DMS114 treated with DMSO at 0.1 percent for 48 hours (cell line): ENCODE measurements at regions not wholly inside any gene's neighbourhood (a gene's known extent, or its start where the extent isn't known, plus 50 kb on each side); places are given as distances from the start of the nearest gene placed in this dataset.
A peak's percentile ranks its signal among the peaks of the same experiment; 100 is the strongest.
"Not testable (repeated sequence)": the region's sequence is repeated elsewhere in the genome, so short reads cannot be mapped to it uniquely, and the experiment has no call there.

Experiments
- DNase-seq: peaks from one replicate; lab custom pipeline; 2025; ENCODE audit not compliant: unreplicated experiment; lab: John Stamatoyannopoulos, UW

- peak; percentile 9 for DNase-seq
These were observed 54.4 kb upstream of the JAK1 start for GRCh38 chr1:65020774-65021173.

- DNase-seq, result no peak
These were observed 55.4 kb upstream of the JAK1 start for GRCh38 chr1:65021795-65022194.

DNA sequence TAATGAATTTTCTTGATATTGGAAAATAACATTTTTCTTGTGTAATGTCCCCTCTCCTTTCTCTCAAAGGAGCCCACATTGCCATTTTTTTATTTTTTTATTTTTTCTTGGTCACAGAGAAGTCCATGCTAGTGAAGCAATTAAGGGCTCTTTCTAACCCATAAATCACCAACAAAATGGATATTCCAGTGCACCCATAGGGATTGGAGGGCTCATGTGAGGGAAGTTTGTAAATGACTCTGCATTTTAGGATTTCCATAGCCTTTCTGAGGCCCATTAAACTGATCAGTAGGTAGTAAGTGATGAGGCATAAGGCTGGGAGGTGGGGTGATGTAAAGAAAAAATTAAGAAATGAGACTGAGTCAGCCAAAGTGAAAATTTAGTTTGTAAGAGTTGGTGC, 55.9 kb upstream of the JAK1 start:
- DNase-seq, result no peak

GRCh38 chr1:65025794-65026193, 59.4 kb upstream of the JAK1 start:
- no peak for DNase-seq

DNA sequence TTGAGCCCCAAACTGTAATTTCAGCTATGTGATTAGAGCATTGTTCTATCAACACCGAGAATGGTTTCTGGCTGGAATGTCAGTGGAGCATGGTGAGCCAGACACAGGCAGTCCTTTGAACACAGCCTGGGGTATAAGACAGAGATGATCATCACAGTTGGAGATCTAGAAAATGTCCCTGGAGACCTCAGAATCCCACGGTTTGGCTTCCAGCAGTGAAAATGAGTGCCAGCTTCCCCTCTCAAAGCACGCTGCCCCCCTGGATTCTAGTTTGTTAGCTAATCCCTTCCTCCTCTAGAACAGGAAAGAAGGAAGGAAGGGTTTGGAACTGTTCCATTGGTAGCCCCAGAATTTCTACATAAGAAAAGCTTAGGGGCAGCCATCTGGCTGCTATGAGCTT, 59.9 kb upstream of the JAK1 start:
- DNase-seq, result no peak

DNA sequence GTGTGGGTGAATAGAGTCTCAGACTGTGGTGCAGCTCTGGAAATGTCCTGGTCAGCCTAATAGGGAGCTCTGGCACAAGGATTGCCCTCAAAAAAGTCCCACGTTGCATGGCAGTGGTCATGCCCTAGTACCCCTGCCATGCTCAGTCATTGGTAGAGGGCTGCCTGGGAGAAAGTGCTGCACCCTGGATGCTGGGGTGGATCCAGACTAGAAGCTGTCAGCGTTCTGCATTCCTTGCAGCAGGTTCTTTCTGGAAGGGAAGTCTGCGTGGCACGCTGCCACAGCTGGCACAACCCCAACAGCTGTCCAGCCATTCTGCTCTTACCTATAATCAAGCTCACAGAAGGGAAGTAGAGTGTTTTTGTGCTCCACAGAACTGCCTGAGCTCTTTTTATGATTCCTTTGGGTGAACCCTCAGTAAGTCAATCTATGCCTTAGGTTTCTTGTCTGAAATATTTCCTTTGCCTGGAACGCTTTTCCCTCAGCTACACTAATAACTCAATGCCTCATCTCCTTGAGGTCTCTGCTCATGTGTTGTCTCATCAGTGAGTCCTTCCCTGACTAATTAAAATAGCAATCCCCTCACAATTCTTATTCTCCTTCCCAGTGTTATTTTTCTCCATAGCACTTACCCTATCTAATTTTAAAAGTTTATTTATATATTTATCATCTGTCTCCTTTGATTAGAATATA, 61.5 kb upstream of the JAK1 start:
- no peak for DNase-seq

GRCh38 chr1:65029434-65029833, 63.1 kb upstream of the JAK1 start:
- not testable (repeated sequence) for DNase-seq

GRCh38 chr1:65034879-65035278, 68.5 kb upstream of the JAK1 start:
- not testable (repeated sequence) for DNase-seq

DNA sequence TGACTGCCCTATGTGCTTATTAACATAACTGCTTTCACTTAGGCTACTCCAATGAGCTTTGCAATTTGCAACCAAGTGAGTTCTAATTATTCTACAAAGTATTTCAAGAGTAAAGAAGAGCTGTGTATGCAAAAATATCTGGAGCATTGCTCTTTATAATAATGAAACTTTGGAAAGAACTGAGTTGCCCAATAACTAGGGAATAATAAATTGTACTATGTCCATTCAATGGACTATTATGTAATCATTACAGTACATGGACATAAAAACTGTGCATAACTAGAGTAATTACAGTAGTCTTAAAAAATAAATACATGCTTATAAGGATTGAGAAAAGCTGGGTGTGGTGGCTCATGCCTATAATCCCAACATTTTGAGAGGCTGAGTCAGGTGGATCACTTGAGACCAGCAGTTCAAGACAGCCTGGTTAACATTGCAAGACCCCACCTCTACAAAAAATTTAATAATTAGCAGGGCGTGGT, 70.3 kb upstream of the JAK1 start:
- DNase-seq, result no peak

GRCh38 chr1:65039066-65039465, 72.7 kb upstream of the JAK1 start:
- DNase-seq, result no peak

GRCh38 chr1:65039508-65039907, 73.2 kb upstream of the JAK1 start:
- no peak for DNase-seq

DNA sequence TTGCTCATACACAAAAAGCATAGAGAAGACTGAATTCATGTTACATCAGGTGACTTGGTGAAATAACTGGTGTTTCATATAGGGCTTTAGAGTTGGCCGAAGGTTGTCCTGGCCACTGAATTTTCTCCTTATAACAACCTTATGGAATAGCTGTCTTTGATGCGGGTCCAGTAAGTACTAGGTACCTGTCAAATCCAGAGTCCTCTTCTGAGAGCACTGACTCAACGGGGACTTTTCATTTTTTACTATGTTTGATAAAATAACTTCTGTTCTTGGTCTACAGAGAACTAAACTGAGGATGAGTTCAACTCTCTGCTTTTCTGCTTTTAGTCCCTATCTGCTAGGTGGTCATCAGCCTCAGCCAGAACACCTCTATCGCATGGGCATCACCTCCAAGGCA, 76.1 kb upstream of the JAK1 start:
- DNase-seq, result no peak

GRCh38 chr1:65044411-65044810, 78.1 kb upstream of the JAK1 start:
- DNase-seq, result no peak

- DNase-seq, result no peak
These were observed 78.9 kb upstream of the JAK1 start for GRCh38 chr1:65045022-65045817.

GRCh38 chr1:65048335-65048734, 82.0 kb upstream of the JAK1 start:
- no peak for DNase-seq

GRCh38 chr1:65049941-65050713, 83.8 kb upstream of the JAK1 start:
- no peak for DNase-seq

GRCh38 chr1:65050735-65051134, 84.4 kb upstream of the JAK1 start:
- no peak for DNase-seq

DNA sequence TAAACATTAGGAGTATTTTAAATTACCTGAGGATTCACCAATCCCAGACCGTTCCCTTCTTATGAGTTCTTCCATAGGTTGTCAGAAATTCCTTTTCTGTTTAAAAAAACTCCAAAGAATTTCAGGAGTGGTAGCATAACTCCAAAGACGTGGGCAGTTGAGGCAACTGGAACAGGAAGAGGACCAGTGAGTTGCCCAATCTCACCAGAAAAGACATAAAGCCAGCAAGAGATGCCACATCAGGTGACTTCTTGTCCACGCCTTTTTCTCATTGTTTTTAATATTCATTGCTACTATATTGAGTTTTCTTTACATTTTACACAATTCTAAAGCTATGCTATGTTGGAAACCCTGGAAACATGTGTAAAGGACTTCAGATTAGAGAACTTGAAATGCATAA, 88.1 kb upstream of the JAK1 start:
- DNase-seq, result no peak

GRCh38 chr1:65055747-65056146, 89.4 kb upstream of the JAK1 start:
- DNase-seq, result no peak

GRCh38 chr1:65056234-65056633, 89.9 kb upstream of the JAK1 start:
- no peak for DNase-seq

GRCh38 chr1:65056866-65057265, 90.5 kb upstream of the JAK1 start:
- no peak for DNase-seq
